ENCODE measurements at regions not wholly inside any gene's neighbourhood (a gene's known extent, or its start where the extent isn't known, plus 50 kb on each side); places are given as distances from the start of the nearest gene placed in this dataset.

GRCh38 chr7:13152755-13153154 lies 465.3 kb downstream of the ARL4A start:
- Histone ChIP-seq H3K9me3 (ENCODE audit: control extremely low read depth in 1 of 3, control insufficient read depth in 2 of 3, insufficient read depth in 1 of 3, low read length in 2 of 3) (no peaks in the 10 kb centered on the region), H3K9ac (ENCODE audit: low read length) (no peak overlapping the region), H2AFZ (ENCODE audit: insufficient read depth, low read depth, low read length, poor library complexity, severe bottlenecking) (no peak overlapping the region), H3K79me2 (ENCODE audit: control insufficient read depth, insufficient read depth, low read length) (no peaks in the 10 kb centered on the region), H3K36me3 (replicated peaks in 1 of 2; ENCODE audit: control extremely low read depth in 1 of 2, control insufficient read depth in 1 of 2, extremely low read depth in 1 of 2, insufficient read depth in 2 of 2, low read length in 1 of 2) (no peaks in the 10 kb centered on the region), H3K27me3 (replicated peaks in 1 of 4; ENCODE audit: control extremely low read depth in 1 of 4, control insufficient read depth in 3 of 4, insufficient read depth in 4 of 4, low read length in 3 of 4) (no peaks in the 10 kb centered on the region), H3K27ac (ENCODE audit: low read length in 2 of 2) (no peak overlapping the region), H4K20me1 (ENCODE audit: control insufficient read depth, insufficient read depth, low read length, poor library complexity, severe bottlenecking) (no peaks in the 10 kb centered on the region), H3K4me2 (replicated peaks; ENCODE audit: low read depth, low read length, poor library complexity, severe bottlenecking) (no peak overlapping the region), H3K4me3 (ENCODE audit: control extremely low read depth in 1 of 5, extremely low read depth in 1 of 5, insufficient read depth in 1 of 5, low read depth in 2 of 5, low read length in 4 of 5) (no peak overlapping the region), H3K4me1 (ENCODE audit: control insufficient read depth in 2 of 2, insufficient read depth in 2 of 2, low read length in 2 of 2) (no peaks in the 10 kb centered on the region)
- H3K4me1 Mint-ChIP-seq, result no peaks in the 10 kb centered on the region
- POLR2A ChIA-PET, result no interaction called here
- no peak for TF ChIP-seq EZH2 (IDR thresholded peaks at IDR 0.05; ENCODE audit: borderline replicate concordance, insufficient read depth, low read depth, low read length, poor library complexity, severe bottlenecking)
- TF ChIP-seq CTCF (IDR thresholded peaks at IDR 0.05), result no peak
- no peak for ATAC-seq (ENCODE audit: low read depth)
- intact Hi-C loops (cut with micrococcal nuclease), result no loop called here
- no peak overlapping the region for H3K4me3 Mint-ChIP-seq
- H3K27me3 Mint-ChIP-seq, result no peaks in the 10 kb centered on the region
- DNase-seq, result no peak
- CTCF ChIA-PET, result interaction anchor here (0.7 kb wide), 1 partner anchor 29 kb away, joined by 3 read pairs; no protein-coding TSS in a partner anchor
- no peaks in the 10 kb centered on the region for H3K9me3 Mint-ChIP-seq (ENCODE audit: insufficient read depth)
- H3K27ac Mint-ChIP-seq, result no peak overlapping the region

- peak overlapping the region; percentile 2 for H2AFZ ChIP-seq (ENCODE audit: insufficient read depth, low read depth, low read length, poor library complexity, severe bottlenecking)
- no peaks in the 10 kb centered on the region for H4K20me1 ChIP-seq (ENCODE audit: control insufficient read depth, insufficient read depth, low read length, poor library complexity, severe bottlenecking)
- H3K9me3 Mint-ChIP-seq (ENCODE audit: insufficient read depth), result no peaks in the 10 kb centered on the region
- no peak for ATAC-seq (ENCODE audit: low read depth)
- intact Hi-C loops (cut with micrococcal nuclease), result no loop called here
- no peaks in the 10 kb centered on the region for H3K4me1 Mint-ChIP-seq
- H3K4me3 ChIP-seq (ENCODE audit: control extremely low read depth in 1 of 5, extremely low read depth in 1 of 5, insufficient read depth in 1 of 5, low read depth in 2 of 5, low read length in 4 of 5), result no peak overlapping the region
- no peak overlapping the region for H3K27ac ChIP-seq (ENCODE audit: low read length in 2 of 2)
- H3K9ac ChIP-seq (ENCODE audit: low read length), result no peak overlapping the region
- H3K27me3 ChIP-seq (replicated peaks in 1 of 4; ENCODE audit: control extremely low read depth in 1 of 4, control insufficient read depth in 3 of 4, insufficient read depth in 4 of 4, low read length in 3 of 4), result no peaks in the 10 kb centered on the region
- no peaks in the 10 kb centered on the region for H3K36me3 ChIP-seq (replicated peaks in 1 of 2; ENCODE audit: control extremely low read depth in 1 of 2, control insufficient read depth in 1 of 2, extremely low read depth in 1 of 2, insufficient read depth in 2 of 2, low read length in 1 of 2)
- ChIA-PET CTCF (no interaction called here), POLR2A (no interaction called here)
- no peak overlapping the region for H3K4me3 Mint-ChIP-seq
- no peaks in the 10 kb centered on the region for H3K27me3 Mint-ChIP-seq
- 50% methylated on average over 1 of the region's 2 CpGs for WGBS (ENCODE audit: insufficient coverage)
- no peak overlapping the region for H3K4me2 ChIP-seq (replicated peaks; ENCODE audit: low read depth, low read length, poor library complexity, severe bottlenecking)
- no peaks in the 10 kb centered on the region for H3K4me1 ChIP-seq (ENCODE audit: control insufficient read depth in 2 of 2, insufficient read depth in 2 of 2, low read length in 2 of 2)
- H3K79me2 ChIP-seq (ENCODE audit: control insufficient read depth, insufficient read depth, low read length), result no peaks in the 10 kb centered on the region
- no peak overlapping the region for H3K27ac Mint-ChIP-seq
- no peak for DNase-seq
- TF ChIP-seq CTCF (IDR thresholded peaks at IDR 0.05) (no peak), EZH2 (IDR thresholded peaks at IDR 0.05; ENCODE audit: borderline replicate concordance, insufficient read depth, low read depth, low read length, poor library complexity, severe bottlenecking) (no peak)
- no peaks in the 10 kb centered on the region for H3K9me3 ChIP-seq (ENCODE audit: control extremely low read depth in 1 of 3, control insufficient read depth in 2 of 3, insufficient read depth in 1 of 3, low read length in 2 of 3)
These were observed 465.8 kb downstream of the ARL4A start for GRCh38 chr7:13153266-13153665.
